Left ventricle myocardium inferior (tissue), 1 donor: ENCODE measurements at regions not wholly inside any gene's neighbourhood (a gene's known extent, or its start where the extent isn't known, plus 50 kb on each side); places are given as distances from the start of the nearest gene placed in this dataset.

ENCODE experiments used
- DNase-seq: peaks from one replicate; pipeline ENCODE4 v3.0.0-alpha.2; 2020
- H3K27ac ChIP-seq: fragments of 200-600 bp; replicated peaks from 2 replicates; pipeline ENCODE4 v1.8.0; 2021
- H3K27me3 ChIP-seq: fragments of 200-600 bp; 2 replicates; pipeline ENCODE4 v1.8.0; 2021; ENCODE audit warnings: low read depth
- H3K36me3 ChIP-seq: fragments of 200-600 bp; 2 replicates; pipeline ENCODE4 v1.8.0; 2021
- H3K4me1 ChIP-seq: fragments of 200-600 bp; 2 replicates; pipeline ENCODE4 v1.8.0; 2021
- H3K4me3 ChIP-seq: fragments of 200-600 bp; 2 replicates; pipeline ENCODE4 v1.8.0; 2021; ENCODE audit warnings: mild to moderate bottlenecking, moderate library complexity
- H3K9me3 ChIP-seq: fragments of 200-600 bp; replicated peaks from 2 replicates; pipeline ENCODE4 v1.8.0; 2021
- intact Hi-C: fragments of 100-400 bp; cut with micrococcal nuclease; formaldehyde crosslinking; loops from one replicate; pipeline ENCODE4 v1.11.0; 2022
- TF ChIP-seq, protein P1 (sequence below): fragments of 200-600 bp; IDR thresholded peaks from 2 replicates; pipeline ENCODE4 v1.8.0; 2021; ENCODE audit warnings: antibody characterized with exemption, mild to moderate bottlenecking, borderline replicate concordance
- donor health status: DM: no; HTN: yes; CAD: no; lungs with severe emphysema.

DNA sequence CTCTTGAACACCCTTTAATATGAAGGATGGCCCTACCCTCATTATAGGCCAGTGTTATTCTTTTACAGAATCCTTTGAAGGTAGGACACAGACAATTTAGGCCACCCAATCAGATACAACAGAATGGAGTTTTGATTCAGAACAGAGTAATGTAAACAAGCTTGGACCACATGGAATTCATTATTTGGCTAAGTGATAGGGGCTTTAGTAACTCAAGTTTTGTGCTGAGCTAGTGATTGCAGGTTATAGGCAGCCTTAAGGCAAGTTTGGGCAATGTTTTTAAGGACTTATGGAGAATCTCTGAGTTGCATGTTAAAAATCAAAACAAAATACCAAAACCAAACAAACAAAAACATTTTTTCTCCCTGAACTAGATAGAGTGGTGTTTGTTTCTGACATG, 312.1 kb upstream of the ROBO1 start:
- Histone ChIP-seq H3K27ac (no peak overlapping the region), H3K36me3 (no peaks in the 10 kb centered on the region), H3K4me1 (no peaks in the 10 kb centered on the region), H3K9me3 (no peaks in the 10 kb centered on the region), H3K4me3 (no peak overlapping the region), H3K27me3 (no peaks in the 10 kb centered on the region)
- TF ChIP-seq, protein P1, sequence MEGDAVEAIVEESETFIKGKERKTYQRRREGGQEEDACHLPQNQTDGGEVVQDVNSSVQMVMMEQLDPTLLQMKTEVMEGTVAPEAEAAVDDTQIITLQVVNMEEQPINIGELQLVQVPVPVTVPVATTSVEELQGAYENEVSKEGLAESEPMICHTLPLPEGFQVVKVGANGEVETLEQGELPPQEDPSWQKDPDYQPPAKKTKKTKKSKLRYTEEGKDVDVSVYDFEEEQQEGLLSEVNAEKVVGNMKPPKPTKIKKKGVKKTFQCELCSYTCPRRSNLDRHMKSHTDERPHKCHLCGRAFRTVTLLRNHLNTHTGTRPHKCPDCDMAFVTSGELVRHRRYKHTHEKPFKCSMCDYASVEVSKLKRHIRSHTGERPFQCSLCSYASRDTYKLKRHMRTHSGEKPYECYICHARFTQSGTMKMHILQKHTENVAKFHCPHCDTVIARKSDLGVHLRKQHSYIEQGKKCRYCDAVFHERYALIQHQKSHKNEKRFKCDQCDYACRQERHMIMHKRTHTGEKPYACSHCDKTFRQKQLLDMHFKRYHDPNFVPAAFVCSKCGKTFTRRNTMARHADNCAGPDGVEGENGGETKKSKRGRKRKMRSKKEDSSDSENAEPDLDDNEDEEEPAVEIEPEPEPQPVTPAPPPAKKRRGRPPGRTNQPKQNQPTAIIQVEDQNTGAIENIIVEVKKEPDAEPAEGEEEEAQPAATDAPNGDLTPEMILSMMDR: no peak
- no peak for DNase-seq
- intact Hi-C loops: no loop called here

DNA sequence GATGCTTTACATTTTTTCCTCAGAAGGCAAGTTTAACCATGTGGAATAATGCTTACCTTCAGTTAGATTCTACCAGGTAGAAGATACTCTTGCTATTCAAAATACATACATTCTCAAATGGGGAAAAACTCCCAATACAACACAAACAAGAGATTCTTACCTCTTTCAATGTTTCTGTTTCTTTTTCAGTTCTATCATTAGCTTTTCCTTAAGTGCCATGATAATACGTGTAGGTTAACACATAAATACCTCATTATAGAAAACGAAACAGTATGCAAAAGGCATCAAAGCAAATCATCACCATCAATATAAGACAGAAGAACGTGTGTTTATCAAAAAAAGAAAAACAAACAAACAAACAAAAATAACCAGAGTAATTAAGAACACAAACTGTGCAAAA, 300.7 kb upstream of the ROBO1 start:
- intact Hi-C loops: no loop called here
- no peaks in the 10 kb centered on the region for H3K27me3 ChIP-seq
- no peaks in the 10 kb centered on the region for H3K9me3 ChIP-seq
- no peak overlapping the region for H3K4me3 ChIP-seq
- H3K27ac ChIP-seq: no peak overlapping the region
- H3K4me1 ChIP-seq: no peaks in the 10 kb centered on the region
- TF ChIP-seq, protein P1: no peak
- H3K36me3 ChIP-seq: no peaks in the 10 kb centered on the region
- no peak for DNase-seq

DNA sequence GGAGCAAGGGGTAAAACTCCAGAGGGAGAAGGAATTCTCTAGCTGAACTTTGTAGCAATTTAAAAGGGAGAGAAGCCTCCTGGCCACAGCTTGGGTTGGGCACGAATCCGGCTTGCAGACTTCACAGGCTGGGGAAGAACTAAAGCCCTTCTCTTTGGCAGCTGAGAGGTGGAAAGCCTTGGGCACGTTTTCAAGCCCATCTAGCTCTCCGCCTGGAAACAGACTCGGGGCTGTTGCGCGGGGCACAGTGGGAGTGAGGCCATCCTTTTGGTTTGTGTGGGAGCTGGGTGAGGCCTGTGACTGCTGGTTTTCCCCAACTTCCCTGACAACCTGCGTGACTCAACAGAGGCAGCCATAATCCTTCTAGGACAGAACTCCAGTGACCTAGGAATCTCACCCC, 295.7 kb upstream of the ROBO1 start:
- Histone ChIP-seq H3K36me3 (no peaks in the 10 kb centered on the region), H3K27ac (no peak overlapping the region), H3K27me3 (no peaks in the 10 kb centered on the region), H3K4me3 (no peak overlapping the region), H3K9me3 (no peaks in the 10 kb centered on the region), H3K4me1 (no peaks in the 10 kb centered on the region)
- intact Hi-C loops: no loop called here
- no peak for DNase-seq
- TF ChIP-seq, protein P1: no peak

DNA sequence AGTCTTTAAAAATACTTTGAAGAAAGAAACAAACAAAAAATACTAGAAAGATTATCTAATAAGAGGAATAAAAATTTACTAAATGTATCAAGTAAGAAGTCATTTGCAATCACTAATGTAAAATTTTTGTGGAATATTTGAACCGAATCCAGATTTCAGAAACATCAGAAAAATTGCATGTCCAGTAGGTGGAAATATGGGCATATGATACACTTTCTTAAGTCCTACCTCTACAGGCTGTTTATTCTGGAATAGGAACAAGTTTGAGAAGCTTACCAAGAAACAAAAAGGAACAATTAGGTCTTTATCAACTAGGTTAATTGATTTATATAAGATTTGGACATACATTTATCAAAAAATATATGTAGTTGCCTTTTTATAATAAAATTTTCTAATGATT, 292.9 kb upstream of the ROBO1 start:
- H3K27ac ChIP-seq: no peak overlapping the region
- TF ChIP-seq, protein P1: no peak
- no peaks in the 10 kb centered on the region for H3K4me1 ChIP-seq
- DNase-seq: no peak
- H3K36me3 ChIP-seq: no peaks in the 10 kb centered on the region
- no peak overlapping the region for H3K4me3 ChIP-seq
- H3K9me3 ChIP-seq: no peaks in the 10 kb centered on the region
- intact Hi-C loops: no loop called here
- H3K27me3 ChIP-seq: no peaks in the 10 kb centered on the region

DNA sequence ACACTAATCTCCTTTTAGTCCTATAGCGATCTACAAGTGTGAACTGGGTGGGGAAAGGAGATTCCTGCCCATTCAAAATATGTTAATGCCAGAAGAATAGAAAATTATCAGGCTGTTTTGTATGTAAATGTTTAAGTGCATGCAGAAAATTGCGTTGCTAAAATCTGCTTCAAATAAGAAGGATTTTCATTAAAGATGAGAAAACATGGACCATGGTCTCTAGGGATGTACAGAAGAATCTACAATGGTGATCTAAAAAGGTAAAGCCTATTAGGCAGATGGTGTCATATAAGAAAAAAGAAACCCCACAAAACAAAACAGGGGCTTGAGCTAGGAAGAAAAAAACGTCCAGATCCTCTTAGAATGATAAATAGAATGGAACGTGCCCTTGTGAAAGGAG, 287.5 kb upstream of the ROBO1 start:
- H3K4me1 ChIP-seq: no peaks in the 10 kb centered on the region
- H3K4me3 ChIP-seq: no peak overlapping the region
- H3K36me3 ChIP-seq: no peaks in the 10 kb centered on the region
- intact Hi-C loops: no loop called here
- H3K9me3 ChIP-seq: no peaks in the 10 kb centered on the region
- no peak for DNase-seq
- H3K27me3 ChIP-seq: no peaks in the 10 kb centered on the region
- TF ChIP-seq, protein P1: no peak
- H3K27ac ChIP-seq: no peak overlapping the region

DNA sequence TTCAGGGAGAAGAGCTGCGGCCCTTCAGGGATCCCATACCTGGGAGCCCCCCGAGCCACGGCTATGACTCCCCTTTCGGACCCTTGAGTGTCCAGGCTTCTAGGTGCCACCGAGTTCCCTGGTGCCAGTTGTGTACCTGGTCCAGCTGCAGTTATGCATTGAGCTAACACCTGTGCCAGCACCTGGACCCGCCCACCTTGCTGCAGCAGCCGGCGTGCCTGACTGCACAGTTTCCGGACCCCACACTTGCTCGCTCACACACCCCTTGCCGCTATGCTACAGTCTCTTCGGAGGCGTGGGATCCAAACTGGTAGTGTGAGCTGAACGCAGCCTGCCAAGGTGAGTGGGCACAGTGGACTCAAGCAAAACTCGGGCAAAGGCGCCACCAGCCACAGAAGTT, 284.5 kb upstream of the ROBO1 start:
- intact Hi-C loops: no loop called here

More for the DNA sequence above, 284.5 kb upstream of the ROBO1 start:
- Histone ChIP-seq H3K36me3 (no peaks in the 10 kb centered on the region), H3K4me1 (no peaks in the 10 kb centered on the region), H3K4me3 (no peak overlapping the region), H3K27me3 (no peaks in the 10 kb centered on the region), H3K27ac (no peak overlapping the region), H3K9me3 (no peaks in the 10 kb centered on the region)
- DNase-seq: no peak
- TF ChIP-seq, protein P1: no peak
